ENCODE measurements at regions not wholly inside any gene's neighbourhood (a gene's known extent, or its start where the extent isn't known, plus 50 kb on each side); places are given as distances from the start of the nearest gene placed in this dataset.

- TF ChIP-seq CTCF (optimal IDR thresholded peaks at IDR 0.05 in 1 of 3, IDR thresholded peaks at IDR 0.05 in 1 of 3, conservative IDR thresholded peaks at IDR 0.05 in 1 of 3; ENCODE audit: extremely low read depth in 1 of 3, insufficient read depth in 2 of 3, low read length in 3 of 3): no peak
- no peak for TF ChIP-seq EZH2 (IDR thresholded peaks at IDR 0.05; ENCODE audit: low read length)
Observed at GRCh38 chr4:77488882-77489281, 116.7 kb upstream of the CXCL13 start.
